HPDE6-E6E7 (cell line): ENCODE measurements at regions not wholly inside any gene's neighbourhood (a gene's known extent, or its start where the extent isn't known, plus 50 kb on each side); places are given as distances from the start of the nearest gene placed in this dataset.
"Not testable (repeated sequence)": the region's sequence is repeated elsewhere in the genome, so short reads cannot be mapped to it uniquely, and the experiment has no call there.

Experiments
- DNase-seq: peaks from one replicate; pipeline ENCODE4 v3.0.0; 2011; ENCODE audit warnings: missing footprints; ENCODE audit errors: extremely low spot score

GRCh38 chr16:85526185-85526974 is 86.7 kb upstream of the GSE1 start:
- no peak for DNase-seq

- no peak for DNase-seq
These were observed 85.9 kb upstream of the GSE1 start for GRCh38 chr16:85527042-85527766.

GRCh38 chr16:85527767-85528297 is 85.3 kb upstream of the GSE1 start:
- DNase-seq: no peak

- DNase-seq: no peak
These were observed 84.4 kb upstream of the GSE1 start for GRCh38 chr16:85528528-85529387.

- DNase-seq: no peak
These were observed 83.4 kb upstream of the GSE1 start for GRCh38 chr16:85529489-85530369.

- no peak for DNase-seq
These were observed 82.8 kb upstream of the GSE1 start for GRCh38 chr16:85530370-85530739.

- no peak for DNase-seq
These were observed 81.6 kb upstream of the GSE1 start for GRCh38 chr16:85531516-85531915.

GRCh38 chr16:85532147-85532546 is 81.0 kb upstream of the GSE1 start:
- DNase-seq: no peak

GRCh38 chr16:85533593-85533992 is 79.5 kb upstream of the GSE1 start:
- DNase-seq: not testable (repeated sequence)

GRCh38 chr16:85534536-85535351 is 78.4 kb upstream of the GSE1 start:
- no peak for DNase-seq

GRCh38 chr16:85535352-85536072 is 77.6 kb upstream of the GSE1 start:
- no peak for DNase-seq

GRCh38 chr16:85536073-85536410 is 77.1 kb upstream of the GSE1 start:
- DNase-seq: no peak

GRCh38 chr16:85536411-85537330 is 76.5 kb upstream of the GSE1 start:
- no peak for DNase-seq

GRCh38 chr16:85537331-85537788 is 75.8 kb upstream of the GSE1 start:
- no peak for DNase-seq

GRCh38 chr16:85537795-85538401 is 75.2 kb upstream of the GSE1 start:
- no peak for DNase-seq

- no peak for DNase-seq
These were observed 74.0 kb upstream of the GSE1 start for GRCh38 chr16:85539084-85539483.

GRCh38 chr16:85539629-85540291 is 73.4 kb upstream of the GSE1 start:
- DNase-seq: no peak
